GM12875 (cell line): ENCODE measurements at regions not wholly inside any gene's neighbourhood (a gene's known extent, or its start where the extent isn't known, plus 50 kb on each side); places are given as distances from the start of the nearest gene placed in this dataset.

Experiments used
- H3K4me3 ChIP-seq: one replicate; pipeline ENCODE4 v1.5.1; 2011; ENCODE audit warnings: low read depth, low read length, control low read depth
- TF ChIP-seq, protein P1 (sequence below): IDR thresholded peaks from 2 replicates; pipeline ENCODE4 v1.5.1; 2011; ENCODE audit warnings: low read depth, mild to moderate bottlenecking, control low read depth, inconsistent platforms, low read length, moderate library complexity, borderline replicate concordance; ENCODE audit not compliant: insufficient read depth

DNA sequence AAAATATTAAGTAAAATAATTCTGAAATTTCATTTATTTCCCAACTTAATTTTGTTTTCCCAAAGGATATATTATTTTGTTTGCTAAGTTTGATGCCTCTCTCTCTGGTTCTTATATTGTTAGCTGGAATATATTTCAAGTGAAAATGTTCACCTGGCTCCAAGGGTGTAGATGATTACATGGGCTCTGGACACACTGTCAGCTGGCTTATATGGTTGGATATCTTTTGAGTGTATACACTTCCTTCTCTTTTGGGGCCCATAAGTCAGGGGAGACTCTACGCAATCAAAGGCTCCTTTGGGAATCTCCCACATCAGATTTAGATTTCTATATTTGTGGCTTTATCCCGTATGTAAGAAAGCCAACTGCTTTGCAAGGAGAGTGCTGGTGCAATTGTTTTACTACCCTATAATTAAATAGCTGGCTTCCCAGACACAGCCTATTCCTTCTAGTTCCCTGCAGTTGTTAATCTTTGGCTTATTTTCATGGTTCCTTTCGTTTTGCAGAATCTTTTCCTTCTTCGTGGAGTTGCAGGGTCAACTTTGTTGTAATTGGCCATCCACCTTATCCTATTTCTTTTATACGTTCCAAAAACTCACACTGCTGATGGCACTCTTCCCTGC, 225.7 kb downstream of the DPH6 start:
- TF ChIP-seq, protein P1, sequence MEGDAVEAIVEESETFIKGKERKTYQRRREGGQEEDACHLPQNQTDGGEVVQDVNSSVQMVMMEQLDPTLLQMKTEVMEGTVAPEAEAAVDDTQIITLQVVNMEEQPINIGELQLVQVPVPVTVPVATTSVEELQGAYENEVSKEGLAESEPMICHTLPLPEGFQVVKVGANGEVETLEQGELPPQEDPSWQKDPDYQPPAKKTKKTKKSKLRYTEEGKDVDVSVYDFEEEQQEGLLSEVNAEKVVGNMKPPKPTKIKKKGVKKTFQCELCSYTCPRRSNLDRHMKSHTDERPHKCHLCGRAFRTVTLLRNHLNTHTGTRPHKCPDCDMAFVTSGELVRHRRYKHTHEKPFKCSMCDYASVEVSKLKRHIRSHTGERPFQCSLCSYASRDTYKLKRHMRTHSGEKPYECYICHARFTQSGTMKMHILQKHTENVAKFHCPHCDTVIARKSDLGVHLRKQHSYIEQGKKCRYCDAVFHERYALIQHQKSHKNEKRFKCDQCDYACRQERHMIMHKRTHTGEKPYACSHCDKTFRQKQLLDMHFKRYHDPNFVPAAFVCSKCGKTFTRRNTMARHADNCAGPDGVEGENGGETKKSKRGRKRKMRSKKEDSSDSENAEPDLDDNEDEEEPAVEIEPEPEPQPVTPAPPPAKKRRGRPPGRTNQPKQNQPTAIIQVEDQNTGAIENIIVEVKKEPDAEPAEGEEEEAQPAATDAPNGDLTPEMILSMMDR = no peak
- no peak overlapping the region for H3K4me3 ChIP-seq

DNA sequence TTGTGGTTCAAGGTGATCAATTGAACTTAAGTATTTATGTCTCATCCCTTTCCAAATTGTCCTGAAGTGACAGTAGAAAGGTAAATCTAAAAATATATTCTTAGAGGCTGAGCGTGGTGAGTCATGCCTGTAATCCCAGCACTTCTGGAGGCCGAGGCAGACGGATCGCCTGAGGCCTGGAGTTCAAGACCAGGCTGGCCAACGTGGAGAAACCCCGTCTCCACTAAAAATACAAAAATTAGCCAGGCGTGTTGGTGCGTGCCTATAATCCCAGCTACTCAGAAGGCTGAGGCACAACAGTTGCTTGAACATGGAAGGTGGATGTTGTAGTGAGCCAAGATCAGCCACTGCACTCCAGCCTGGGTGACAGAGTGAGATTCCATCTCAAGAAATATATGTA, 226.6 kb downstream of the DPH6 start:
- TF ChIP-seq, protein P1 = no peak

DNA sequence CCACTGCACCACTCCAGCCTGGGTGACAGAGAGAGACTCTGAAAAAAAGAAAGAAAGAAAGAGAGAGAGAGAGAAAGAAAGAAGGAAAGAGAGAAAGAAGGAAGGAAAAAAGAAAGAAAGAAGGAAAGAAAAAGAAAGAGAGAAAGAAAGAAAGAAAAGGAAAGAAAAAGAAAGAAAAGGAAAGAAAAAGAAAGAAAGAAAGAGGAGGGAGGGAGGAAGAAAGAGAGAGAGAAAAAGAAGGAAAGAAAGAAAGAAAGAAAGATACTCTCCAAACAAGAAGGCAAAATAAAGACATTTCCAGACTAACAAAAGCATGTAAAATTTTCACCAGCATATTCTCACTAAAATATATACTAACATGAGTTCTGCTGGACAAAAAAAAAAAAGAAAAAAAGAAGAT, 228.7 kb downstream of the DPH6 start:
- TF ChIP-seq, protein P1 = no peak

More for the DNA sequence above, 226.6 kb downstream of the DPH6 start:
- no peak overlapping the region for H3K4me3 ChIP-seq

DNA sequence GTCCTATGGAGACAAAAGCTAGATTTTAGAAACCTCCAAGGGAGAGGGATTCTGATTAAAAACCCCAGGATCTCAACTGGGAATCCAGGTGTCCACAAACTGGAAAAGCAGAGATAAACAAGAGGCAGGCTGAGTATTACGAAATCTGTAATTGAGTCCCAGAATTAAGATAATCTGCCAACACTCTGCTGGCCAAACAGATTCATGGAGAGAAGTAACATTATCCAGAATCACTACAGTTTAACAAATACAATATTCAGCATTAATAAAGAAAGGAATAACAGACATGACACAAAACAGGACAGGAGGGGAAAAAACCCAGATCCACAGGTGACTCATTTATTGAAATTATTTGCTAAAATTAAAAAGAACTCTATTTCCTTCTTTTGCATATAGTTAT, 227.2 kb upstream of the NANOGP8 start:
- TF ChIP-seq, protein P1 = no peak
- no peak overlapping the region for H3K4me3 ChIP-seq

More for the DNA sequence above, 228.7 kb downstream of the DPH6 start:
- H3K4me3 ChIP-seq = no peak overlapping the region

DNA sequence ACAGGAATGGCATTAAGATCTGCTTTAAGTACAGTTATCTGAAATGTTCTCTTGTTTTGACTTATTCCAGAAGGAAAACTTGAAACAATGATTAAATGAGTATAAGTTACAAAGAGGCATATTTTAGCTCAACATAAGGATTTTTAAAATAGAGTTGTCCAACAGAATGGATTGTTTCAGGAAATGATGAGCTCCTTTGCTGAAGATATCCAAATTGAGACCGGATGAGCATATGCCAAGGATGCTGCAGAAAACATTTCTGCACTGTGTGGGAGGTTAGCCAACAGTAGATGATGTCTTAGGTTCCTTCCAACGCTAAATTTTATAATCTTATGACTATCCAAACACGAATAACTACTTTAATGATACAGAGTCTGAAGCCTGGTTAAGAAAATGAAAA, 226.5 kb upstream of the NANOGP8 start:
- TF ChIP-seq, protein P1 = no peak
- H3K4me3 ChIP-seq = no peak overlapping the region

DNA sequence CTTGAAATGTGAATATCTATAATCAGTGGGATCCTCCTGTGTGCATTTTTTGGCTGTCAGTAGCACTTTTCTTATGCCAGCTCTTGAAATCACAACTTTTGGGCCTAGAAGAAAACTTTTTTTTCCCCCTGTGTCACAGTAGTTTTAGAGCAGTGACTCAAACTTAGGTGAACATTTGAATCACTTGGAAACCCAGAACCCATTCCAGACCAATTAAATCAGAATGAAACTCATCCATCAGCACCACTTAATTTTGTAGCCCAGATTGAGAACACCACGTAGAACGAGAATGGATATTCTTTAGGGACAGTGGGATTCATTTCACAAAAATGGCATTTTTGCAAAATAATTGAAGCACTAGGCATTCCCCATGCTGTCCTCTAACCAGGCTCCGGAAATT, 224.8 kb upstream of the NANOGP8 start:
- H3K4me3 ChIP-seq = no peak overlapping the region
- TF ChIP-seq, protein P1 = no peak

DNA sequence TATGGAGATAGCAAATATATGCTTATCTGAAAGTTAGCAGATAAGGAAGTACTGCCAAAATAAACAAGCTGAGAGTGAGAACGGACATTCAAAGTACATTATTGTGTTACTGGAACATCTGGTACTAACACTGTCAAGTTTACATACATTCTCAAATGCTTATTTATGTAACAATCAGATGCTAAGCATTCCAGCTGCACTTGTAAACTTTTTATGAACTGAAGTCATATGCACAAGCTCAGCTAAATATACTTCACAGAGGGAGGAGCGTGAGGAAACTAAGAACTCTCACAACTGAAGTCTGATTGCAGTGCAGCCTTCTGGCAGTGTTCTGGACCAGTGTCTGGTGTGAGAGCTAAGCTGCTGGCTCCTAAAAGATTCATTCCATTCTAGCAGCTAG, 223.7 kb upstream of the NANOGP8 start:
- no peak overlapping the region for H3K4me3 ChIP-seq
- TF ChIP-seq, protein P1 = no peak
